ENCODE measurements at regions not wholly inside any gene's neighbourhood (a gene's known extent, or its start where the extent isn't known, plus 50 kb on each side); places are given as distances from the start of the nearest gene placed in this dataset.

DNA sequence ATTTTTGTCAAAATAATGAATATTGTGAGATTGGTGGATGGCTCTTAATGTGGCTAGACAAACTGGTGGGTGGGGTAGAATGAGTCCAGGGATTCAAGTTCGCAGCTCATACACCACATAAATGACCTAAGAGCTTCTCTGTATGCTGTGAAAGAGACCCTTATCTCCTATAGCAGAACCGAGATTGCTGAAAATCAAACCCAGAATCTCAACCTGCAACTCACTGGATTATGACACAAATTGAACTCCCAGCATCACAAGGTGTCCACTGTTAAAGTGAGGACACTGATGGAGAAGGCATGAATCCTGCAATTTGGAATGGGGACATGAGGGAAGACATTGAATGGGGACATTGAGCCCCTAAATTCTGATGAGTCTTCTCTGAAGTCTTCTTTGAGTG lies 51.3 kb upstream of the CNKSR3 start:
- no peak for TF ChIP-seq ZFX (IDR thresholded peaks at IDR 0.05)
- TF ChIP-seq, protein P1, sequence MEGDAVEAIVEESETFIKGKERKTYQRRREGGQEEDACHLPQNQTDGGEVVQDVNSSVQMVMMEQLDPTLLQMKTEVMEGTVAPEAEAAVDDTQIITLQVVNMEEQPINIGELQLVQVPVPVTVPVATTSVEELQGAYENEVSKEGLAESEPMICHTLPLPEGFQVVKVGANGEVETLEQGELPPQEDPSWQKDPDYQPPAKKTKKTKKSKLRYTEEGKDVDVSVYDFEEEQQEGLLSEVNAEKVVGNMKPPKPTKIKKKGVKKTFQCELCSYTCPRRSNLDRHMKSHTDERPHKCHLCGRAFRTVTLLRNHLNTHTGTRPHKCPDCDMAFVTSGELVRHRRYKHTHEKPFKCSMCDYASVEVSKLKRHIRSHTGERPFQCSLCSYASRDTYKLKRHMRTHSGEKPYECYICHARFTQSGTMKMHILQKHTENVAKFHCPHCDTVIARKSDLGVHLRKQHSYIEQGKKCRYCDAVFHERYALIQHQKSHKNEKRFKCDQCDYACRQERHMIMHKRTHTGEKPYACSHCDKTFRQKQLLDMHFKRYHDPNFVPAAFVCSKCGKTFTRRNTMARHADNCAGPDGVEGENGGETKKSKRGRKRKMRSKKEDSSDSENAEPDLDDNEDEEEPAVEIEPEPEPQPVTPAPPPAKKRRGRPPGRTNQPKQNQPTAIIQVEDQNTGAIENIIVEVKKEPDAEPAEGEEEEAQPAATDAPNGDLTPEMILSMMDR (conservative IDR thresholded peaks at IDR 0.05) = no peak
- no peak overlapping the region for H3K27ac ChIP-seq

DNA sequence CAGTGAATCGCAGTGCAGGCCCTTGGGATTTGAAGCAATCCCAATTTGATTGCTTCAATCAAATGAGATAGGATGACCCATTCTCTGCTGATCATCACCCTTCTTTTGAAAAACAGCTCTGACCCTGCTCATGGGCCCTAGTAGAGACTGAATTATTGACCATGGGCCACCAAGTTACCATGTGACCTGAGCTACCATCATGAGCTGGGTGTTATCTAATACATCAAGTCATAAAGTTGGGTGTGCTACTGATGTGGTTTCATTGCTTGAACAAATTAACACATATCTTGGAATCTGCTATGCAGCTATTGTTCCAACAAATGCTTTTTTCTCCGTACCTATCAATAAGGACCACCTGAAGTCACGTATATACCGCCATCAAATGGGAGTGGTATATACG lies 54.8 kb upstream of the CNKSR3 start:
- no peak for TF ChIP-seq ZFX (IDR thresholded peaks at IDR 0.05)
- TF ChIP-seq, protein P1 (conservative IDR thresholded peaks at IDR 0.05) = no peak
- H3K27ac ChIP-seq = no peak overlapping the region

DNA sequence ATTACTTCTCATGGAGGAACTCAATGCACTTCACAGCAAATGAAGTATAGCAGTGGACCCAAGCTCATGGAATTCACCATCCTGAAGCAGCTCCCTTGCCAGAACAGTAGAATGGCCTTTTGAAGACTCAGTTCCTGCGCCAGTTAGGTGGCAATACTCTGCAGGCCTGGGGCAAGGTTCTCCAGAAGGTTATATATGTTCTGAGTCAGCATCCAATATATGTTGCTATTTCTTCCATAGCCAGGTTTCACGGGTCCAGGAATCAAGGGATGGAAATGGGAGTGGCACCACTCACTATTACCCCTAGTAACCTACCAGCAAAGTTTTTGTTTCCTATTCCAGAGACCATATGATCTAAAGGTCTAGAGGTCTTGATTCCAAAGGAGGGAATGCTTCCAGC lies 56.4 kb upstream of the CNKSR3 start:
- peak overlapping the region; percentile 34 for H3K27ac ChIP-seq
- TF ChIP-seq, protein P1 (conservative IDR thresholded peaks at IDR 0.05) = no peak
- TF ChIP-seq ZFX (IDR thresholded peaks at IDR 0.05) = no peak

DNA sequence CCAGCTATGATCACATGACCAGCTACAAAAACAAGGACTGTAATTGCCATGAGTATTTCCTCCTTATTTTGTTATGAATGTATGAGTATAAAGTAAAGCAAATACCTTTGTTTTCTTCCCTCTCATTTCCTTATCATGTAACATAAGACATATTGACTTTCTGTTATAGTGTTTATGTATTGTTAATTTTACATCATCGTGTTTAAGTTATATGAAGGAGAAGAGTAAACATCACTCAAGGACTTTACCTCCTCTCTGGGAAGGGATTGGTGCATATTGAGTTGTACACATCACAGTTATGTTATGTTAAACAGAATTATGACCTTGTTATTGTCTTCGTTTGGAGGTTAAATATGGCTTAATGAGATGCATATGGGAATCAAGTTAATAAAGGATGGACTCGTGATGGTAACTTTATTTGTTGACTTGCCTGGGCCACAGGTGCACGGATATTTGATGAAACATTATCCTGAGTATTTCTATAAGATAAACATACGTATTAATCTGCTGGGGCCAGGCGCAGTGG lies 57.3 kb upstream of the CNKSR3 start:
- H3K27ac ChIP-seq = peak overlapping the region; percentile 69
- TF ChIP-seq, protein P1 (conservative IDR thresholded peaks at IDR 0.05) = no peak
- no peak for TF ChIP-seq ZFX (IDR thresholded peaks at IDR 0.05)

DNA sequence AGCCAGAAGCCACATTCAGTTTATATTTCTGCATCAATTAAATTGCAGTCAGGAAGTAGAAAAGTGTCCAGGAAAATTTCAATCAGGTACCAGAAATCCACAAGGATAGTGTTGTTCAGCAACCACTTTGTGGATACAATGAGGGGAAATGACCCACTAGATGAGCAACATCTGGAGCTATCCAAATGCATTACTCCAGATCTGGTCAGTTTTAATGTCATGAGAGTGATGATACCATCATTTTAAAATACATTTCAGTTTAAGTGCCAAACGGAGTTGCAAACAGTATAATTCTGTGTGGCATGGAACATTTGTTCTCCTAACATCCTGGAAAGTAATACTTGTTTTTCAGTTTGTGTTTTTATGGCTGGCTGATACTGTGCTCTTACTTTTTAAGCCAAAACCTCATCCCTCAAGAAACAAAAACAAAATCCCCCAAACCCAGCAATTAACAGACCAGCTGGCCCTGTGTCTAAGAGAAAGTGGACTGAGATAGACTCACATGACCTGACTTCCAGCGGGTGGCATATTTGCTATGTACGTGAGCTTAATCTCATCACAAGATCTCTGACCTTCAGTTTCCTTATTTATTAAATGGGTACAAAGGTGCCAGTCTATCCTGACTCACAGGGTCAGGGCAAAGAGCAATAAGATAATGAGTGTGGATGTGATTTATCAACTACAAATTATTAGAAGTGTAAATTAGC lies 58.8 kb upstream of the CNKSR3 start:
- no peak overlapping the region for H3K27ac ChIP-seq
- TF ChIP-seq, protein P1 (conservative IDR thresholded peaks at IDR 0.05) = no peak
- no peak for TF ChIP-seq ZFX (IDR thresholded peaks at IDR 0.05)

DNA sequence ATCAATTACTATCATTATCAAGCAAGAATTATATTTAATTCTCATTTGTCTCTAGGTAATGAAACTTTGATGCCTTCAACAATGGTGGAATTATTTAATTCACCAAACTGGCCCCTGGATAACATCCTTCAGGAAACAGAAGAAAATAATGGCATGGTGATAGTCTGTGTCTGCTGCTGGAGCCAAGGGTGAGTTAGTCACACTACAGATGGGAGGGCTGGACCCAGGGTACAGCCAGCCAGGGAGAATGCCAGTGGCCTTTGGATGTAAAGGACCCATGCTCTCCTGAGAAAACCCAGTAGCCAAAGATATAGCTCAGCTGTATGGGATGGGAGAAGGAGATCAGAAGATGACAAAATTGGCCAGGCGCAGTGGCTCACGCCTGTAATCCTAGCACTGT lies 60.0 kb upstream of the CNKSR3 start:
- TF ChIP-seq, protein P1 (conservative IDR thresholded peaks at IDR 0.05) = no peak
- no peak for TF ChIP-seq ZFX (IDR thresholded peaks at IDR 0.05)
- H3K27ac ChIP-seq = peak overlapping the region; percentile 13; the same call in 1 of the 2 replicates

DNA sequence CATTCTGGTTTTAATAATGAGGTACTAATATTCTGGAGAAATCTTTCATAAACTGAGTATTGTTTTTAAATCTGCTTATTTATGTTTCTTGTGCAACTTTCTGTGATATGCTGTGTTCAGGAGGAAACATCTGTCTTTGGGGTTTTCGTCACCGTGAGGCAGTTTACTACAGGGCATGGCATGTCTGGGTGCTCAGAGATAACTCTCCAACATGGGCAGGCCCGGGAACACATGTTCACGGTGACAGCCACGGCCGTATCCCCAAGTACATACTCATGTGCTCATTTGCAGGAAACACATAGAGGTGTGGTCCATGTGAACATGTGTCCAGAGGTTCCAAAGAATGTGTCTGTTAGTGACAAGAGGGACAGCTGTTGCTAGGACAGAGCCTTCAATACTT lies 62.1 kb upstream of the CNKSR3 start:
- H3K27ac ChIP-seq = no peak overlapping the region
- TF ChIP-seq, protein P1 (conservative IDR thresholded peaks at IDR 0.05) = no peak
- TF ChIP-seq ZFX (IDR thresholded peaks at IDR 0.05) = no peak
